Left lung (tissue), 4 donors: ENCODE measurements at regions not wholly inside any gene's neighbourhood (a gene's known extent, or its start where the extent isn't known, plus 50 kb on each side); places are given as distances from the start of the nearest gene placed in this dataset.

Experiments
- ATAC-seq: fragments of 200-7000 bp; cut with Tn5 transposase; one replicate; pipeline ENCODE4 v1.9.1; 2020; ENCODE audit warnings: moderate library complexity
- DNase-seq, 4 donors: peaks; one replicate each; pipeline ENCODE4 v3.0.0-alpha.2; 2013 to 2020
- H3K27ac ChIP-seq, 2 donors: fragments of 200-600 bp; sonication (generic) in 1 of 2; one replicate each; pipeline versions ENCODE4 v1.5.0 to v1.8.0; 2020 to 2021
- H3K27me3 ChIP-seq, 2 donors: fragments of 200-600 bp; sonication (generic) in 1 of 2; one replicate each; pipeline versions ENCODE4 v1.5.0 to v1.8.0; 2020 to 2021
- H3K36me3 ChIP-seq, 2 donors: fragments of 200-600 bp; sonication (generic) in 1 of 2; one replicate each; pipeline versions ENCODE4 v1.5.0 to v1.8.0; 2020 to 2021
- H3K4me1 ChIP-seq, 2 donors: fragments of 200-600 bp; one replicate each; pipeline ENCODE4 v1.8.0; 2021
- H3K4me3 ChIP-seq, 2 donors: fragments of 200-600 bp; sonication (generic) in 1 of 2; one replicate each; pipeline versions ENCODE4 v1.5.0 to v1.8.0; 2020 to 2021; ENCODE audit warnings: mild to moderate bottlenecking in 1 of 2
- H3K9me3 ChIP-seq, 2 donors: fragments of 200-600 bp; sonication (generic) in 1 of 2; one replicate each; pipeline versions ENCODE4 v1.5.0 to v1.8.0; 2020 to 2021
- intact Hi-C, 2 donors: fragments of 100-400 bp; cut with DNase I; formaldehyde crosslinking; loops; one replicate each; pipeline versions ENCODE4 v1.11.2 to v1.14.2; 2022
- TF ChIP-seq, protein P1 (sequence below), 2 donors: fragments of 200-600 bp; sonication (generic) in 1 of 2; IDR thresholded peaks; one replicate each; pipeline versions ENCODE4 v1.5.0 to v1.8.0; 2021; ENCODE audit warnings: antibody characterized with exemption in 2 of 2
- donor health status: DM: no; HTN: yes; CAD: no.
- donor health status: DM: no; HTN: no; CAD: no.

DNA sequence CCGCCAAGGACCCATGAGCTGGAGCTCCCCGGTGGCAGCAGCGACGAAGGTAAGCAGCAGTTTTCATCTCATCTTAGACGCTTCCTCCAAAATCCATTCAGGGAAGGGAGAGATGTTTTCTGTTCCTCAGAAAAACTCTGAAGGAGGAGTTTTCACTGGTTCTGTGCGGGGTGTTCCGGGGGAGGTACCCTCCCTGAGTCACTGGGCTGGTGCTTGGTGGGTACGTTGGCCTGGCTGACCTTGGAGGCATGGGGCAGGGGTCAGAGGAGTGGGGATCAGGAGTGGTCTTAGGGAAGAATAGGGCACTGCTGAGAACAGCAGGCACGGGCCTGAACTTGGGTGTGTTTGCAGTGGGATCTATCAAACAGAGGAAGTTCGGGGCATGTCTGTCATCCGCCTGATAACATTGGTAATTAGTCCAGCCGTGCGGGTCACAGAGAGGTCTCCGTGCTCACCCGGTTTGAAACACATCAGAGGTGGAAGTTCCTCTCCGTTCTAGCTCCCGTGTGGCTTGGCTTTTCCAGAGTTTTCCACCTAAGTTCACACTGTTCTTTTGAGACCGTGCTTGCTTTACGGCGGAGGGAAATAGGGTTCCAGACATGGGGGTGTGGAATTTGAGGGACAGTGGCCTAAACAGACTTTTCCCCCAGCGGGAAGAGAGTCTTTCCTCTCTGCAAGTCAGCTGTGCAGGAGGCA lies 59.6 kb upstream of the CIBAR2 start:
- H3K27me3 ChIP-seq = peaks cover 0 to 72% of the 10 kb centered on the region in 2 donors
- H3K27ac ChIP-seq = peak overlapping the region; percentile 29 to 38
- ATAC-seq (no peak), DNase-seq (no peak)
- peaks cover 10 to 77% of the 10 kb centered on the region in 2 donors for H3K4me1 ChIP-seq
- TF ChIP-seq, protein P1, sequence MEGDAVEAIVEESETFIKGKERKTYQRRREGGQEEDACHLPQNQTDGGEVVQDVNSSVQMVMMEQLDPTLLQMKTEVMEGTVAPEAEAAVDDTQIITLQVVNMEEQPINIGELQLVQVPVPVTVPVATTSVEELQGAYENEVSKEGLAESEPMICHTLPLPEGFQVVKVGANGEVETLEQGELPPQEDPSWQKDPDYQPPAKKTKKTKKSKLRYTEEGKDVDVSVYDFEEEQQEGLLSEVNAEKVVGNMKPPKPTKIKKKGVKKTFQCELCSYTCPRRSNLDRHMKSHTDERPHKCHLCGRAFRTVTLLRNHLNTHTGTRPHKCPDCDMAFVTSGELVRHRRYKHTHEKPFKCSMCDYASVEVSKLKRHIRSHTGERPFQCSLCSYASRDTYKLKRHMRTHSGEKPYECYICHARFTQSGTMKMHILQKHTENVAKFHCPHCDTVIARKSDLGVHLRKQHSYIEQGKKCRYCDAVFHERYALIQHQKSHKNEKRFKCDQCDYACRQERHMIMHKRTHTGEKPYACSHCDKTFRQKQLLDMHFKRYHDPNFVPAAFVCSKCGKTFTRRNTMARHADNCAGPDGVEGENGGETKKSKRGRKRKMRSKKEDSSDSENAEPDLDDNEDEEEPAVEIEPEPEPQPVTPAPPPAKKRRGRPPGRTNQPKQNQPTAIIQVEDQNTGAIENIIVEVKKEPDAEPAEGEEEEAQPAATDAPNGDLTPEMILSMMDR (IDR thresholded peaks at IDR 0.05) = no peak
- H3K4me3 ChIP-seq = peak overlapping the region; percentile 22 to 37
- no peaks in the 10 kb centered on the region for H3K9me3 ChIP-seq
- no peaks in the 10 kb centered on the region for H3K36me3 ChIP-seq
- intact Hi-C loops = no loop called here

DNA sequence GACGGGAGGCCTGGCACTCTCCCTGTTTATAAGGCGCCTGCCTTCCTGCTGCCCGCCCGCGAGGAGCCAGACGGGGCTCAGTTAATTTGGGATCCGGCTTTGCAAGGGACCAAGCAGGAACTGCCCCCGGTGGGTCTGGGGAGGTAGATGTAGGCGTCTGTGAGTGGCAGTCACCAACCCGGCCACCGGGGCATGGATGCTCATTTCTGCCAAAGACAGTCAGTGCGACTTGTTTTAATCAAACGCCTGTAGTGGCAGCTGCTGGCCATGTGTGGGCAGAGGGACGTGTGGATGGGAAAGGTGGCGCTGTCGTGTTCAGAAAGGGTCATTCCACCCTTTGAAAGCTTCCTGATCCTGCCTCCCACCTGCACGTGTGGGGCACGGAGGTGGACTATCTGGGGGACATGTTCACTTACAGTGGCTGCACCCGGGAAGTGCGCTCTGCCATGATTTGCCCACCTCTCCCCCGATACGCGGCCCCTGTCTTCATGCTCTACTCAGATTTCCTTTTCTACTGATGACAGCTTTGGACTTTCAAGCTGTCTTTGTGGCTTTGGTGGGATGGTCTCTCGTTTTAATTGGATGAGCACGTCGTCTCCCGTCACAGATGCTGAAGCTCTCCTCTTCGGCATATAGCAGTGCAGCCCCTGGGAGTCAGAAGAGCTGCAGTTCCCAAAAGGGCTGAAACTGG lies 60.3 kb upstream of the CIBAR2 start:
- Histone ChIP-seq H3K4me1 (peaks cover 10 to 72% of the 10 kb centered on the region in 2 donors), H3K27ac (peak overlapping the region; percentile 13 to 38), H3K36me3 (no peaks in the 10 kb centered on the region), H3K27me3 (peaks cover 0 to 69% of the 10 kb centered on the region in 2 donors), H3K9me3 (no peaks in the 10 kb centered on the region), H3K4me3 (peak overlapping the region; percentile 22 to 37)
- intact Hi-C loops = no loop called here
- TF ChIP-seq, protein P1 (IDR thresholded peaks at IDR 0.05) = no peak
- DNase-seq = peak in 1 of 4 donors; percentile 67
- peak; percentile 5 for ATAC-seq

DNA sequence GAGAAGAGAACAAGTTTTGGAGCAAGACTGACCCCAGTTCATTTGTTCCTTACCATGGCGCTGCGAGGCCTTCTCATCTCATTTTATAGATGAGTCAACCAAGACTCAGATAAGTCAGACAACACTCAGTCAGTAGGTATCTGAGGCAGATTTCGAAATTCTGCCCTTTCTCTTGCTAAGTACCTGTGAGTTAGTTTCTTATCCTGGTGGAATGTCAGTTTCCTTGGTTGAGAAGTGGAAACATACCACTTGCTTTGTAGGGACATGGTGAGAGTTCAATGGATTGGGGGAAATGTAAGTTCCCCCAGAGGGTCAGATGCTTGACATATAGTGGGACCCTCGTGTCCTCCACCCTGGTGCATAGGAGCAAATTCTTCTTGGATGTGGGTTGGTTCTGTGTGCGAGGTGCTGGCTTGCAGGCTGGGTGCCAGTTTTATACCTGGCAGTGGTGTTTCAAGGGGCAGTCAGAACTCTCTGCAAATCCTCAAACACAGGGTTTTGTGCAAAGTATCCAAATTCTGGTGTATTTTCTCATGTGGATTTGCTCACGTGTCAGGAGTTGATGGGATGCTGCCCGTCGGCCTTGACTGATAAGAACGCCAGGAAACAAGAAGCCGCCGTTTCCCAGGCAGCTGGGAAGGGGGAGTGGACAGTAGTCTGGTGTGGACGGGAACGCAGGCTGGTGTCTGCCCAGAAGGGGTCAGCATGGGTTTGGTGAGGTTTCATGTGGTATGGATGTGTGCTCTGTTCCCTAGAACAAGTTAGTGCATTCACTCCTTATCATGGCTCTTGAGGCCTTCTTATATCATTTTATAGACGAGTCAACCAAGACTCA lies 61.1 kb upstream of the CIBAR2 start:
- Histone ChIP-seq H3K27ac (no peak overlapping the region), H3K27me3 (peaks cover 0 to 61% of the 10 kb centered on the region in 2 donors), H3K36me3 (no peaks in the 10 kb centered on the region), H3K4me1 (peaks cover 10 to 64% of the 10 kb centered on the region in 2 donors), H3K9me3 (no peaks in the 10 kb centered on the region), H3K4me3 (peak overlapping the region; percentile 22 to 37)
- intact Hi-C loops = no loop called here
- TF ChIP-seq, protein P1 (IDR thresholded peaks at IDR 0.05) = no peak
- ATAC-seq = peak; percentile 21
- peak in 1 of 4 donors; percentile 67 for DNase-seq

DNA sequence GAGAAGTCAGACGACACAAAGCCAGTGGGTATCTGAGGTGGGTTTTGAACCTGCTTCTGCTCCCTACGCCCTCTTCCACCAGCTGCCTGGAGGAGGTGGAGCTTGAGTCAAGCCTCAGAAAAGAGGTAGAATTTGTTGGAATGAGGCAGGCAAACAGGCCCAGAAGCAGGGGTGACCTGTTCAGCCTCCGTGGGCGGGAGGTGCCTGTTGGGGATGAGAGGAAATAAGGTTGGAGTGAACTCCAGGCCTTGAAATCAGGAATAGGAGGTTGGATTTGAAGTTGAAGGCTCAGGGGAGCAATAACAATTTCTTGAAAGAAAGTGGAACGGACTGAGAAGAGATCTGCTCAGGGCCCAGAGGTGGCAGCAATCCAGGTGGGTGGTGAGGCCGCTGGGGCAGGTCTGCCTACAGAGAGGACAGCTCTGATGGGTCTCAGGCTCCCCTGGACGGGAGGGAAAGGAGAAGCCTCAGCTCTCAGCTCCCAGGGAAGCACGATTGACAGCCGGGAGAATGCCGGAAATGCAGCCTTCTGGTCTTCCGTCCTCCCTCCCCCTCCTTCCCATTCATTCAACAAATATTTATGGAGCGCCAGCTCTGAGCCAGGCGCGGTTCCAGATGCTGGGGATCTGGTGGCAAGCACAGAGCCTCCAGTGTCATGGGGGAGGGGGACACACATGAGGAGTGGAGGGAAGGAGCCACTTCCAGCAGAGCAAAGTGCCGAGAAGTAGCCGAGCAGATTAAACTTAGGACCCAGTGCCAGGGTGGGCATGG lies 61.9 kb upstream of the CIBAR2 start:
- Histone ChIP-seq H3K9me3 (no peaks in the 10 kb centered on the region), H3K27me3 (peaks cover 0 to 56% of the 10 kb centered on the region in 2 donors), H3K27ac (peak overlapping the region in 1 of 2 donors; percentile 41), H3K36me3 (no peaks in the 10 kb centered on the region), H3K4me1 (peaks cover 10 to 61% of the 10 kb centered on the region in 2 donors), H3K4me3 (peak overlapping the region in 1 of 2 donors; percentile 2)
- intact Hi-C loops = no loop called here
- peak; percentile 21 for ATAC-seq
- TF ChIP-seq, protein P1 (IDR thresholded peaks at IDR 0.05) = no peak
- peak in 1 of 4 donors; percentile 62 for DNase-seq
